Activated T-cell treated with anti-CD3 and anti-CD28 coated beads for 48 hours (primary cell): ENCODE measurements at regions not wholly inside any gene's neighbourhood (a gene's known extent, or its start where the extent isn't known, plus 50 kb on each side); places are given as distances from the start of the nearest gene placed in this dataset.

Source experiments
- DNase-seq: peaks from one replicate; pipeline ENCODE4 v3.0.0-alpha.2; 2020; ENCODE audit warnings: low read depth

GRCh38 chr5:39750661-39751060 lies 325.9 kb upstream of the DAB2 start:
- DNase-seq: no peak

- no peak for DNase-seq
Measured at GRCh38 chr5:39742916-39743315, 318.1 kb upstream of the DAB2 start.

GRCh38 chr5:39740404-39740803 lies 315.6 kb upstream of the DAB2 start:
- DNase-seq: no peak

- no peak for DNase-seq
Measured at GRCh38 chr5:39732166-39732565, 307.4 kb upstream of the DAB2 start.

GRCh38 chr5:39730699-39731098 lies 305.9 kb upstream of the DAB2 start:
- DNase-seq: no peak

- DNase-seq: no peak
Measured at GRCh38 chr5:39730006-39730405, 305.2 kb upstream of the DAB2 start.

GRCh38 chr5:39726467-39726866 lies 301.7 kb upstream of the DAB2 start:
- DNase-seq: no peak

- DNase-seq: no peak
Measured at GRCh38 chr5:39721394-39721793, 296.6 kb upstream of the DAB2 start.

GRCh38 chr5:39720136-39720535 lies 295.4 kb upstream of the DAB2 start:
- no peak for DNase-seq

- no peak for DNase-seq
Measured at GRCh38 chr5:39717176-39717897, 292.6 kb upstream of the DAB2 start.

GRCh38 chr5:39716532-39717028 lies 291.8 kb upstream of the DAB2 start:
- no peak for DNase-seq

- DNase-seq: no peak
Measured at GRCh38 chr5:39714036-39714698, 289.4 kb upstream of the DAB2 start.

- no peak for DNase-seq
Measured at GRCh38 chr5:39713250-39713916, 288.6 kb upstream of the DAB2 start.

- no peak for DNase-seq
Measured at GRCh38 chr5:39712316-39713249, 287.8 kb upstream of the DAB2 start.

GRCh38 chr5:39711821-39712220 lies 287.0 kb upstream of the DAB2 start:
- DNase-seq: no peak

- no peak for DNase-seq
Measured at GRCh38 chr5:39709032-39709431, 284.3 kb upstream of the DAB2 start.

- DNase-seq: no peak
Measured at GRCh38 chr5:39702928-39703327, 278.1 kb upstream of the DAB2 start.

- DNase-seq: no peak
Measured at GRCh38 chr5:39700523-39700922, 275.7 kb upstream of the DAB2 start.

GRCh38 chr5:39698838-39699560 lies 274.2 kb upstream of the DAB2 start:
- DNase-seq: no peak

- DNase-seq: no peak
Measured at GRCh38 chr5:39697881-39698280, 273.1 kb upstream of the DAB2 start.

GRCh38 chr5:39696672-39697398 lies 272.1 kb upstream of the DAB2 start:
- DNase-seq: no peak
